IgD-negative memory B cell (primary cell): ENCODE measurements at regions not wholly inside any gene's neighbourhood (a gene's known extent, or its start where the extent isn't known, plus 50 kb on each side); places are given as distances from the start of the nearest gene placed in this dataset.

Experiments
- H3K27ac Mint-ChIP-seq, 3 donors: one replicate each; pipeline ENCODE4 v1.8.0; 2020 to 2022; ENCODE audit warnings: mild to moderate bottlenecking in 3 of 3, mixed read lengths in 3 of 3, moderate library complexity in 1 of 3
- H3K27me3 Mint-ChIP-seq: one replicate; pipeline ENCODE4 v1.8.0; 2021; ENCODE audit warnings: mixed read lengths
- H3K36me3 Mint-ChIP-seq: one replicate; pipeline ENCODE4 v1.8.0; 2020; ENCODE audit warnings: mild to moderate bottlenecking, mixed read lengths
- H3K4me1 Mint-ChIP-seq, 3 donors: one replicate each; pipeline ENCODE4 v1.8.0; 2020 to 2022; ENCODE audit warnings: mixed read lengths in 3 of 3, mild to moderate bottlenecking in 1 of 3
- H3K4me3 Mint-ChIP-seq, 4 donors: one replicate each; pipeline ENCODE4 v1.8.0; 2020 to 2022; ENCODE audit warnings: mild to moderate bottlenecking in 4 of 4, mixed read lengths in 4 of 4, moderate library complexity in 3 of 4
- H3K9me3 Mint-ChIP-seq, 3 donors: one replicate each; pipeline ENCODE4 v1.8.0; 2020 to 2021; ENCODE audit warnings: mixed read lengths in 3 of 3, mild to moderate bottlenecking in 1 of 3

GRCh38 chr5:124444147-124444775 is 302.2 kb downstream of the ZNF608 start:
- peak overlapping the region in 1 of 3 donors; percentile 34 for H3K27ac Mint-ChIP-seq
- peaks cover 9 to 10% (median 10%) of the 10 kb centered on the region in 3 donors for H3K4me1 Mint-ChIP-seq
- H3K4me3 Mint-ChIP-seq: peak overlapping the region in 1 of 4 donors; percentile 3
- no peaks in the 10 kb centered on the region for H3K9me3 Mint-ChIP-seq
- H3K27me3 Mint-ChIP-seq: no peaks in the 10 kb centered on the region
- no peaks in the 10 kb centered on the region for H3K36me3 Mint-ChIP-seq

- Mint-ChIP-seq H3K27me3 (no peaks in the 10 kb centered on the region), H3K36me3 (no peaks in the 10 kb centered on the region), H3K9me3 (no peaks in the 10 kb centered on the region), H3K4me1 (peaks cover 15 to 18% (median 16%) of the 10 kb centered on the region in 3 donors), H3K27ac (no peak overlapping the region), H3K4me3 (no peak overlapping the region)
Measured at GRCh38 chr5:124440471-124440870, 306.0 kb downstream of the ZNF608 start.

- H3K9me3 Mint-ChIP-seq: no peaks in the 10 kb centered on the region
- H3K36me3 Mint-ChIP-seq: no peaks in the 10 kb centered on the region
- peaks cover 12 to 19% (median 14%) of the 10 kb centered on the region in 3 donors for H3K4me1 Mint-ChIP-seq
- no peak overlapping the region for H3K27ac Mint-ChIP-seq
- H3K4me3 Mint-ChIP-seq: no peak overlapping the region
- H3K27me3 Mint-ChIP-seq: no peaks in the 10 kb centered on the region
Measured at GRCh38 chr5:124439609-124440008, 306.8 kb downstream of the ZNF608 start.

- H3K4me1 Mint-ChIP-seq: peaks cover 6 to 12% (median 8%) of the 10 kb centered on the region in 3 donors
- H3K27me3 Mint-ChIP-seq: no peaks in the 10 kb centered on the region
- H3K36me3 Mint-ChIP-seq: no peaks in the 10 kb centered on the region
- H3K27ac Mint-ChIP-seq: no peak overlapping the region
- no peaks in the 10 kb centered on the region for H3K9me3 Mint-ChIP-seq
- peak overlapping the region in 1 of 4 donors; percentile 3 for H3K4me3 Mint-ChIP-seq
Measured at GRCh38 chr5:124438903-124439281, 307.5 kb downstream of the ZNF608 start.

- Mint-ChIP-seq H3K4me3 (no peak overlapping the region), H3K36me3 (no peaks in the 10 kb centered on the region), H3K27me3 (no peaks in the 10 kb centered on the region), H3K27ac (no peak overlapping the region), H3K9me3 (peaks cover 0 to 3% (median 0%) of the 10 kb centered on the region in 3 donors), H3K4me1 (peaks cover 6 to 12% (median 8%) of the 10 kb centered on the region in 3 donors)
Measured at GRCh38 chr5:124438026-124438902, 308.2 kb downstream of the ZNF608 start.

GRCh38 chr5:124436294-124436693 is 310.1 kb downstream of the ZNF608 start:
- Mint-ChIP-seq H3K4me3 (no peak overlapping the region), H3K36me3 (no peaks in the 10 kb centered on the region), H3K27ac (peak overlapping the region in 1 of 3 donors; percentile 55), H3K27me3 (no peaks in the 10 kb centered on the region), H3K9me3 (peaks cover 0 to 3% (median 0%) of the 10 kb centered on the region in 3 donors), H3K4me1 (peaks cover 6 to 12% (median 8%) of the 10 kb centered on the region in 3 donors)

GRCh38 chr5:124433170-124433569 is 313.3 kb downstream of the ZNF608 start:
- Mint-ChIP-seq H3K27me3 (no peaks in the 10 kb centered on the region), H3K36me3 (no peaks in the 10 kb centered on the region), H3K4me1 (peaks cover 0 to 2% (median 0%) of the 10 kb centered on the region in 3 donors), H3K9me3 (peaks cover 0 to 18% (median 9%) of the 10 kb centered on the region in 3 donors), H3K27ac (no peak overlapping the region), H3K4me3 (no peak overlapping the region)

- Mint-ChIP-seq H3K4me1 (peaks cover 30 to 41% (median 31%) of the 10 kb centered on the region in 3 donors), H3K9me3 (peaks cover 4 to 20% (median 11%) of the 10 kb centered on the region in 3 donors), H3K4me3 (peak overlapping the region in 2 of 4 donors; percentile 81), H3K27ac (no peak overlapping the region), H3K36me3 (peaks cover 10% of the 10 kb centered on the region), H3K27me3 (no peaks in the 10 kb centered on the region)
Measured at GRCh38 chr5:124421584-124421983, 324.9 kb downstream of the ZNF608 start.

- H3K27me3 Mint-ChIP-seq: no peaks in the 10 kb centered on the region
- H3K4me3 Mint-ChIP-seq: peak overlapping the region in 1 of 4 donors; percentile 21
- H3K27ac Mint-ChIP-seq: no peak overlapping the region
- H3K36me3 Mint-ChIP-seq: peaks cover 10% of the 10 kb centered on the region
- H3K9me3 Mint-ChIP-seq: peaks cover 4 to 18% (median 11%) of the 10 kb centered on the region in 3 donors
- H3K4me1 Mint-ChIP-seq: peaks cover 30 to 43% (median 32%) of the 10 kb centered on the region in 3 donors
Measured at GRCh38 chr5:124420952-124421351, 325.5 kb downstream of the ZNF608 start.

- Mint-ChIP-seq H3K36me3 (peaks cover 4% of the 10 kb centered on the region), H3K4me3 (peak overlapping the region in 2 of 4 donors; percentile 4 to 39), H3K4me1 (peaks cover 30 to 43% (median 36%) of the 10 kb centered on the region in 3 donors), H3K9me3 (peaks cover 4 to 13% (median 6%) of the 10 kb centered on the region in 3 donors), H3K27me3 (no peaks in the 10 kb centered on the region), H3K27ac (no peak overlapping the region)
Measured at GRCh38 chr5:124419531-124419930, 326.9 kb downstream of the ZNF608 start.

GRCh38 chr5:124418390-124418789 is 328.0 kb downstream of the ZNF608 start:
- peaks cover 30 to 43% (median 36%) of the 10 kb centered on the region in 3 donors for H3K4me1 Mint-ChIP-seq
- H3K27ac Mint-ChIP-seq: no peak overlapping the region
- H3K4me3 Mint-ChIP-seq: peak overlapping the region in 2 of 4 donors; percentile 20 to 35
- H3K36me3 Mint-ChIP-seq: no peaks in the 10 kb centered on the region
- peaks cover 0 to 9% (median 4%) of the 10 kb centered on the region in 3 donors for H3K9me3 Mint-ChIP-seq
- no peaks in the 10 kb centered on the region for H3K27me3 Mint-ChIP-seq

GRCh38 chr5:124417196-124417595 is 329.2 kb downstream of the ZNF608 start:
- H3K4me1 Mint-ChIP-seq: peaks cover 30 to 48% (median 38%) of the 10 kb centered on the region in 3 donors
- no peak overlapping the region for H3K27ac Mint-ChIP-seq
- no peak overlapping the region for H3K4me3 Mint-ChIP-seq
- H3K9me3 Mint-ChIP-seq: peaks cover 0 to 4% (median 3%) of the 10 kb centered on the region in 3 donors
- no peaks in the 10 kb centered on the region for H3K36me3 Mint-ChIP-seq
- H3K27me3 Mint-ChIP-seq: peaks cover 4% of the 10 kb centered on the region

GRCh38 chr5:124416627-124417026 is 329.8 kb downstream of the ZNF608 start:
- Mint-ChIP-seq H3K27me3 (peaks cover 4% of the 10 kb centered on the region), H3K9me3 (peaks cover 0 to 4% (median 0%) of the 10 kb centered on the region in 3 donors)

GRCh38 chr5:124414973-124415372 is 331.5 kb downstream of the ZNF608 start:
- no peak overlapping the region for H3K4me3 Mint-ChIP-seq
- no peaks in the 10 kb centered on the region for H3K9me3 Mint-ChIP-seq
- peaks cover 25 to 48% (median 34%) of the 10 kb centered on the region in 3 donors for H3K4me1 Mint-ChIP-seq
- H3K36me3 Mint-ChIP-seq: no peaks in the 10 kb centered on the region
- peak overlapping the region in 1 of 3 donors; percentile 2 for H3K27ac Mint-ChIP-seq
- H3K27me3 Mint-ChIP-seq: peaks cover 8% of the 10 kb centered on the region

More at GRCh38 chr5:124416627-124417026, 329.8 kb downstream of the ZNF608 start:
- no peak overlapping the region for H3K4me3 Mint-ChIP-seq
- no peak overlapping the region for H3K27ac Mint-ChIP-seq
- H3K4me1 Mint-ChIP-seq: peaks cover 28 to 45% (median 36%) of the 10 kb centered on the region in 3 donors
- H3K36me3 Mint-ChIP-seq: no peaks in the 10 kb centered on the region
